CD14-positive monocyte (primary cell): ENCODE measurements at regions not wholly inside any gene's neighbourhood (a gene's known extent, or its start where the extent isn't known, plus 50 kb on each side); places are given as distances from the start of the nearest gene placed in this dataset.

Source experiments
- DNase-seq, 3 donors: peaks; one replicate each; pipeline ENCODE4 v3.0.0-alpha.2; 2011 to 2022
- H2AFZ ChIP-seq: 2 replicates; pipeline ENCODE4 v1.6.0; 2012; ENCODE audit warnings: mild to moderate bottlenecking, low read depth, low read length, inconsistent platforms; ENCODE audit not compliant: insufficient read depth, poor library complexity, severe bottlenecking
- H3K27ac ChIP-seq, 2 donors: 1 replicate in 1 of 2; 2 replicates in 1 of 2; pipeline ENCODE4 v1.5.1; 2012 to 2013; ENCODE audit warnings: low read length in 2 of 2, control low read depth in 1 of 2, inconsistent platforms in 1 of 2, low read depth in 1 of 2, mild to moderate bottlenecking in 1 of 2
- H3K27me3 ChIP-seq, 2 donors: one replicate each; pipeline versions ENCODE4 v1.6.0 to v1.6.1; 2011 to 2013; ENCODE audit warnings: low read length in 2 of 2; ENCODE audit not compliant: control insufficient read depth in 2 of 2, insufficient read depth in 2 of 2
- H3K36me3 ChIP-seq, 2 donors: replicated peaks in 1 of 2; 1 replicate in 1 of 2; 2 replicates in 1 of 2; pipeline versions ENCODE4 v1.5.1 to v1.6.1; 2012 to 2013; ENCODE audit warnings: low read length in 2 of 2, control low read depth in 1 of 2, inconsistent platforms in 1 of 2, mild to moderate bottlenecking in 1 of 2; ENCODE audit not compliant: insufficient read depth in 2 of 2, control insufficient read depth in 1 of 2
- H3K4me1 ChIP-seq, 2 donors: 1 replicate in 1 of 2; 2 replicates in 1 of 2; pipeline versions ENCODE4 v1.5.1 to v1.6.1; 2012 to 2013; ENCODE audit warnings: low read length in 2 of 2, control low read depth in 1 of 2, inconsistent platforms in 1 of 2, mild to moderate bottlenecking in 1 of 2, moderate library complexity in 1 of 2; ENCODE audit not compliant: insufficient read depth in 2 of 2, control insufficient read depth in 1 of 2
- H3K4me2 ChIP-seq: replicated peaks from 2 replicates; pipeline ENCODE3; 2012; ENCODE audit warnings: low read length, moderate library complexity, mild to moderate bottlenecking; ENCODE audit not compliant: poor library complexity, severe bottlenecking; ENCODE audit errors: extremely low read depth
- H3K4me3 ChIP-seq, 3 experiments: fragments of 200-600 bp in 1 of 3; sonication (generic) in 1 of 3; replicated peaks in 1 of 3; 1 replicate in 2 of 3; 2 replicates in 1 of 3; pipeline ENCODE4 v1.5.1; 2011 to 2013; ENCODE audit warnings: low read length in 3 of 3, mild to moderate bottlenecking in 3 of 3, control low read depth in 2 of 3, low read depth in 2 of 3, inconsistent platforms in 1 of 3, moderate library complexity in 1 of 3
- H3K79me2 ChIP-seq: 2 replicates; pipeline ENCODE4 v1.6.0; 2012; ENCODE audit warnings: mild to moderate bottlenecking, control low read depth, inconsistent platforms, low read length, moderate library complexity; ENCODE audit not compliant: insufficient read depth
- H3K9ac ChIP-seq: 2 replicates; pipeline ENCODE4 v1.6.0; 2017; ENCODE audit warnings: low read length, mild to moderate bottlenecking; ENCODE audit not compliant: insufficient read depth, poor library complexity, severe bottlenecking
- H3K9me3 ChIP-seq, 2 donors: replicated peaks in 1 of 2; 1 replicate in 1 of 2; 2 replicates in 1 of 2; pipeline versions ENCODE4 v1.5.1 to v1.6.1; 2012 to 2013; ENCODE audit warnings: low read length in 2 of 2, control low read depth in 1 of 2; ENCODE audit not compliant: control insufficient read depth in 1 of 2, insufficient read depth in 1 of 2
- H4K20me1 ChIP-seq: 2 replicates; pipeline ENCODE4 v1.6.0; 2012; ENCODE audit warnings: mild to moderate bottlenecking, low read length, control low read depth, moderate library complexity; ENCODE audit not compliant: insufficient read depth
- H3K27ac Mint-ChIP-seq, 7 donors: one replicate each; pipeline ENCODE4 v1.8.0; 2020; ENCODE audit warnings: mild to moderate bottlenecking in 7 of 7, mixed read lengths in 7 of 7, moderate library complexity in 6 of 7, inconsistent platforms in 2 of 7
- H3K27me3 Mint-ChIP-seq, 3 donors: one replicate each; pipeline ENCODE4 v1.8.0; 2021 to 2022; ENCODE audit warnings: low read depth in 3 of 3, mild to moderate bottlenecking in 3 of 3, mixed read lengths in 3 of 3, moderate library complexity in 3 of 3, inconsistent platforms in 1 of 3
- H3K36me3 Mint-ChIP-seq, 2 donors: one replicate each; pipeline ENCODE4 v1.8.0; 2020; ENCODE audit warnings: mixed read lengths in 2 of 2, inconsistent platforms in 1 of 2, mild to moderate bottlenecking in 1 of 2
- H3K4me1 Mint-ChIP-seq: one replicate; pipeline ENCODE4 v1.8.0; 2020; ENCODE audit warnings: mild to moderate bottlenecking, mixed read lengths
- H3K4me3 Mint-ChIP-seq, 2 donors: one replicate each; pipeline ENCODE4 v1.8.0; 2020; ENCODE audit warnings: mild to moderate bottlenecking in 2 of 2, mixed read lengths in 2 of 2, moderate library complexity in 1 of 2
- H3K9me3 Mint-ChIP-seq, 7 donors: one replicate each; pipeline ENCODE4 v1.8.0; 2020 to 2022; ENCODE audit warnings: mixed read lengths in 7 of 7, mild to moderate bottlenecking in 6 of 7, moderate library complexity in 6 of 7, inconsistent platforms in 2 of 7
- CTCF ChIP-seq: fragments of 200-600 bp; IDR thresholded peaks from one replicate; pipeline ENCODE4 v1.8.0; 2022; ENCODE audit warnings: antibody characterized with exemption, mild to moderate bottlenecking
- WGBS: methylation state at CpG from one replicate; pipeline ENCODE4 v1.1.5; 2013; ENCODE audit warnings: missing lambda C conversion rate; ENCODE audit not compliant: insufficient coverage; 5-methylcytosine and 5-hydroxymethylcytosine counted together
- intact Hi-C, 2 donors: fragments of 100-400 bp; cut with micrococcal nuclease; formaldehyde crosslinking; loops; one replicate each; pipeline versions ENCODE4 v1.15.0 to v1.15.1; 2023

GRCh38 chr3:117168896-117169295, 459.3 kb downstream of the TUSC7 start:
- Histone ChIP-seq H2AFZ (no peak overlapping the region), H3K27ac (no peak overlapping the region), H3K36me3 (no peaks in the 10 kb centered on the region), H3K27me3 (no peaks in the 10 kb centered on the region), H3K4me1 (no peaks in the 10 kb centered on the region), H3K9me3 (no peaks in the 10 kb centered on the region), H3K4me3 (no peak overlapping the region), H4K20me1 (no peaks in the 10 kb centered on the region), H3K9ac (no peak overlapping the region), H3K4me2 (no peak overlapping the region), H3K79me2 (no peaks in the 10 kb centered on the region)
- TF ChIP-seq CTCF = no peak
- H3K4me3 Mint-ChIP-seq = no peak overlapping the region
- no peak for DNase-seq
- peaks cover 0 to 6% (median 2%) of the 10 kb centered on the region in 7 donors for H3K9me3 Mint-ChIP-seq
- no peaks in the 10 kb centered on the region for H3K36me3 Mint-ChIP-seq
- no peak overlapping the region for H3K27ac Mint-ChIP-seq
- H3K27me3 Mint-ChIP-seq = peaks cover 0 to 2% (median 1%) of the 10 kb centered on the region in 3 donors
- intact Hi-C loops = no loop called here
- WGBS = no CpG with 5 or more reads among the region's 4 CpGs
- H3K4me1 Mint-ChIP-seq = no peaks in the 10 kb centered on the region

- Histone ChIP-seq H3K9me3 (no peaks in the 10 kb centered on the region), H3K4me3 (no peak overlapping the region), H2AFZ (no peak overlapping the region), H3K4me1 (no peaks in the 10 kb centered on the region), H3K4me2 (no peak overlapping the region), H3K9ac (no peak overlapping the region), H3K79me2 (no peaks in the 10 kb centered on the region), H3K36me3 (no peaks in the 10 kb centered on the region), H4K20me1 (no peaks in the 10 kb centered on the region), H3K27ac (no peak overlapping the region), H3K27me3 (no peaks in the 10 kb centered on the region)
- intact Hi-C loops = no loop called here
- no peaks in the 10 kb centered on the region for H3K36me3 Mint-ChIP-seq
- H3K27ac Mint-ChIP-seq = no peak overlapping the region
- DNase-seq = no peak
- H3K4me1 Mint-ChIP-seq = no peaks in the 10 kb centered on the region
- TF ChIP-seq CTCF = no peak
- H3K9me3 Mint-ChIP-seq = peaks cover 0 to 8% (median 2%) of the 10 kb centered on the region in 7 donors
- peaks cover 0 to 6% (median 2%) of the 10 kb centered on the region in 3 donors for H3K27me3 Mint-ChIP-seq
- no peak overlapping the region for H3K4me3 Mint-ChIP-seq
Observed at GRCh38 chr3:117170094-117170493, 460.5 kb downstream of the TUSC7 start.
